ENCODE measurements at regions not wholly inside any gene's neighbourhood (a gene's known extent, or its start where the extent isn't known, plus 50 kb on each side); places are given as distances from the start of the nearest gene placed in this dataset.

- Mint-ChIP-seq H3K36me3 (ENCODE audit: insufficient read depth in 1 of 3, low read depth in 3 of 3) (peaks cover 0 to 5% (median 0%) of the 10 kb centered on the region in 3 experiments; a peak in 2 of 7 replicates), H3K27me3 (ENCODE audit: low read depth) (no peaks in the 10 kb centered on the region; the same call in 1 of the 2 replicates), H3K4me1 (peaks cover 16 to 19% of the 10 kb centered on the region in 2 experiments), H3K27ac (no peak overlapping the region), H3K9me3 (no peaks in the 10 kb centered on the region; a peak in 2 of 5 replicates), H3K4me3 (no peak overlapping the region)
- Histone ChIP-seq H2AK5ac (ENCODE audit: insufficient read length, low read length) (no peak overlapping the region), H3K79me2 (ENCODE audit: insufficient read depth, low read length) (no peaks in the 10 kb centered on the region), H3K4me1 (ENCODE audit: insufficient read depth, low read length) (no peaks in the 10 kb centered on the region), H3K18ac (ENCODE audit: insufficient read length, low read depth, low read length) (no peak overlapping the region), H3K56ac (ENCODE audit: insufficient read length, low read depth, low read length) (no peak overlapping the region), H3K14ac (ENCODE audit: insufficient read depth, low read length) (no peak overlapping the region), H2BK12ac (ENCODE audit: insufficient read length, low read depth, low read length) (no peak overlapping the region), H3K23ac (ENCODE audit: insufficient read length, low read depth, low read length) (no peak overlapping the region), H4K8ac (replicated peaks; ENCODE audit: insufficient read length, low read depth, low read length) (no peak overlapping the region), H3K27ac (ENCODE audit: insufficient read length, low read depth, low read length) (no peak overlapping the region), H2BK15ac (ENCODE audit: low read depth, low read length) (no peak overlapping the region), H3K4ac (ENCODE audit: low read depth, low read length) (no peak overlapping the region), H4K5ac (ENCODE audit: insufficient read length, low read depth, low read length) (no peak overlapping the region), H3K79me1 (ENCODE audit: insufficient read depth, low read depth, low read length, poor library complexity, severe bottlenecking) (no peaks in the 10 kb centered on the region), H3K9ac (ENCODE audit: extremely low read depth, insufficient read length, low read length) (no peak overlapping the region), H4K20me1 (ENCODE audit: control insufficient read depth, insufficient read depth, insufficient read length) (no peaks in the 10 kb centered on the region), H3K27me3 (ENCODE audit: insufficient read depth, low read length) (no peaks in the 10 kb centered on the region), H2AFZ (ENCODE audit: low read length) (no peak overlapping the region), H3K4me2 (ENCODE audit: insufficient read depth, insufficient read length, low read length) (no peak overlapping the region), H4K91ac (ENCODE audit: insufficient read length, low read depth, low read length) (no peak overlapping the region), H2BK120ac (ENCODE audit: low read depth, low read length, poor library complexity, severe bottlenecking) (no peak overlapping the region), H2BK20ac (ENCODE audit: low read depth, low read length, poor library complexity, severe bottlenecking) (no peak overlapping the region), H3K23me2 (ENCODE audit: insufficient read length, low read depth, low read length, poor library complexity, severe bottlenecking) (no peaks in the 10 kb centered on the region), H2BK5ac (ENCODE audit: insufficient read length, low read length) (no peak overlapping the region), H3T11ph (ENCODE audit: low read length) (no peak overlapping the region), H3K9me3 (ENCODE audit: control insufficient read depth, low read depth, low read length) (no peaks in the 10 kb centered on the region)
- no peak for DNase-seq
- no peak for TF ChIP-seq CTCF (conservative IDR thresholded peaks at IDR 0.05)
- no CpG with 5 or more reads among the region's 2 CpGs for WGBS (ENCODE audit: extremely low coverage, insufficient read length, low lambda C conversion rate)
These were observed 139.1 kb downstream of the BTBD3 start for GRCh38 chr20:12056839-12057238.
